SK-N-SH treated with all-trans-retinoic acid at 6 μM for 48 hours (cell line): ENCODE measurements at regions not wholly inside any gene's neighbourhood (a gene's known extent, or its start where the extent isn't known, plus 50 kb on each side); places are given as distances from the start of the nearest gene placed in this dataset.

Experiments
- BACH2 ChIP-seq: fragments of 250-450 bp; sonication (Bioruptor Pico); IDR thresholded peaks from 2 replicates; pipeline ENCODE4 v1.9.0; 2021; ENCODE audit warnings: mild to moderate bottlenecking, borderline replicate concordance
- PATZ1 ChIP-seq: fragments of 250-450 bp; sonication (Bioruptor Pico); IDR thresholded peaks from 2 replicates; pipeline ENCODE4 v1.8.0; 2020; ENCODE audit warnings: mild to moderate bottlenecking, moderate library complexity, borderline replicate concordance
- ZC3H10 ChIP-seq: fragments of 250-450 bp; sonication (Bioruptor Pico); IDR thresholded peaks from 2 replicates; pipeline ENCODE4 v1.5.1; 2021; ENCODE audit warnings: mild to moderate bottlenecking, moderate library complexity

- TF ChIP-seq BACH2 (CRISPR knock-in tag) (no peak), PATZ1 (CRISPR knock-in tag) (no peak), ZC3H10 (CRISPR knock-in tag) (no peak)
Measured at GRCh38 chr1:83810144-83810543, 188.8 kb downstream of the TTLL7 start.
